ENCODE measurements at regions not wholly inside any gene's neighbourhood (a gene's known extent, or its start where the extent isn't known, plus 50 kb on each side); places are given as distances from the start of the nearest gene placed in this dataset.

GRCh38 chr1:82346141-82346540 lies 545.4 kb downstream of the ADGRL2 start:
- DNase-seq (ENCODE audit: insufficient read length, low spot score, missing footprints), result no peak

GRCh38 chr1:82343381-82343780 lies 542.6 kb downstream of the ADGRL2 start:
- no peak for DNase-seq (ENCODE audit: insufficient read length, low spot score, missing footprints)
- no peak overlapping the region for H3K4me3 ChIP-seq (ENCODE audit: insufficient read depth, low read length)
- no peaks in the 10 kb centered on the region for H3K27me3 ChIP-seq (ENCODE audit: insufficient read depth, low read length)
- no peak for TF ChIP-seq CTCF (IDR thresholded peaks at IDR 0.05; ENCODE audit: extremely low read depth, low read depth, low read length)
- H3K27ac ChIP-seq (ENCODE audit: low read depth, low read length), result no peak overlapping the region
- H3K36me3 ChIP-seq (ENCODE audit: insufficient read depth, low read length), result no peaks in the 10 kb centered on the region
- H3K79me2 ChIP-seq (ENCODE audit: insufficient read depth, low read length), result no peaks in the 10 kb centered on the region
- H2AFZ ChIP-seq (ENCODE audit: low read length), result no peak overlapping the region
- H3K4me2 ChIP-seq (ENCODE audit: insufficient read depth, low read length), result no peak overlapping the region
- H3K9me3 ChIP-seq (ENCODE audit: low read depth, low read length), result no peaks in the 10 kb centered on the region
- no peaks in the 10 kb centered on the region for H3K4me1 ChIP-seq (ENCODE audit: insufficient read depth, low read length)
- no peaks in the 10 kb centered on the region for H4K20me1 ChIP-seq (ENCODE audit: insufficient read depth, low read length)

More at GRCh38 chr1:82346141-82346540, 545.4 kb downstream of the ADGRL2 start:
- H4K20me1 ChIP-seq (ENCODE audit: insufficient read depth, low read length), result no peaks in the 10 kb centered on the region
- no peaks in the 10 kb centered on the region for H3K36me3 ChIP-seq (ENCODE audit: insufficient read depth, low read length)
- no peaks in the 10 kb centered on the region for H3K9me3 ChIP-seq (ENCODE audit: low read depth, low read length)
- H3K79me2 ChIP-seq (ENCODE audit: insufficient read depth, low read length), result no peaks in the 10 kb centered on the region
- no peak overlapping the region for H2AFZ ChIP-seq (ENCODE audit: low read length)
- TF ChIP-seq CTCF (IDR thresholded peaks at IDR 0.05; ENCODE audit: extremely low read depth, low read depth, low read length), result no peak
- H3K4me1 ChIP-seq (ENCODE audit: insufficient read depth, low read length), result no peaks in the 10 kb centered on the region
- no peak overlapping the region for H3K27ac ChIP-seq (ENCODE audit: low read depth, low read length)
- H3K27me3 ChIP-seq (ENCODE audit: insufficient read depth, low read length), result no peaks in the 10 kb centered on the region
- H3K4me3 ChIP-seq (ENCODE audit: insufficient read depth, low read length), result no peak overlapping the region
- H3K4me2 ChIP-seq (ENCODE audit: insufficient read depth, low read length), result no peak overlapping the region

- no peak overlapping the region for H3K27ac ChIP-seq (ENCODE audit: low read depth, low read length)
- no peaks in the 10 kb centered on the region for H4K20me1 ChIP-seq (ENCODE audit: insufficient read depth, low read length)
- no peaks in the 10 kb centered on the region for H3K4me1 ChIP-seq (ENCODE audit: insufficient read depth, low read length)
- DNase-seq (ENCODE audit: insufficient read length, low spot score, missing footprints), result no peak
- no peaks in the 10 kb centered on the region for H3K27me3 ChIP-seq (ENCODE audit: insufficient read depth, low read length)
- no peaks in the 10 kb centered on the region for H3K36me3 ChIP-seq (ENCODE audit: insufficient read depth, low read length)
- no peak overlapping the region for H3K4me3 ChIP-seq (ENCODE audit: insufficient read depth, low read length)
- H3K4me2 ChIP-seq (ENCODE audit: insufficient read depth, low read length), result no peak overlapping the region
- no peak overlapping the region for H2AFZ ChIP-seq (ENCODE audit: low read length)
- no peaks in the 10 kb centered on the region for H3K9me3 ChIP-seq (ENCODE audit: low read depth, low read length)
- TF ChIP-seq CTCF (IDR thresholded peaks at IDR 0.05; ENCODE audit: extremely low read depth, low read depth, low read length), result no peak
- no peaks in the 10 kb centered on the region for H3K79me2 ChIP-seq (ENCODE audit: insufficient read depth, low read length)
Measured at GRCh38 chr1:82337635-82338034, 536.9 kb downstream of the ADGRL2 start.

GRCh38 chr1:82330330-82330729 lies 529.6 kb downstream of the ADGRL2 start:
- Histone ChIP-seq H3K4me2 (ENCODE audit: insufficient read depth, low read length) (no peak overlapping the region), H3K27ac (ENCODE audit: low read depth, low read length) (no peak overlapping the region), H3K36me3 (ENCODE audit: insufficient read depth, low read length) (no peaks in the 10 kb centered on the region), H3K79me2 (ENCODE audit: insufficient read depth, low read length) (no peaks in the 10 kb centered on the region), H3K4me3 (ENCODE audit: insufficient read depth, low read length) (no peak overlapping the region), H4K20me1 (ENCODE audit: insufficient read depth, low read length) (no peaks in the 10 kb centered on the region), H3K4me1 (ENCODE audit: insufficient read depth, low read length) (no peaks in the 10 kb centered on the region), H2AFZ (ENCODE audit: low read length) (no peak overlapping the region), H3K27me3 (ENCODE audit: insufficient read depth, low read length) (no peaks in the 10 kb centered on the region), H3K9me3 (ENCODE audit: low read depth, low read length) (no peaks in the 10 kb centered on the region)
- TF ChIP-seq CTCF (IDR thresholded peaks at IDR 0.05; ENCODE audit: extremely low read depth, low read depth, low read length), result no peak
- DNase-seq (ENCODE audit: insufficient read length, low spot score, missing footprints), result no peak
